NCI-H510A (cell line): ENCODE measurements at regions not wholly inside any gene's neighbourhood (a gene's known extent, or its start where the extent isn't known, plus 50 kb on each side); places are given as distances from the start of the nearest gene placed in this dataset.

Experiments
- DNase-seq: peaks from one replicate; lab custom pipeline; 2025; lab: John Stamatoyannopoulos, UW

DNA sequence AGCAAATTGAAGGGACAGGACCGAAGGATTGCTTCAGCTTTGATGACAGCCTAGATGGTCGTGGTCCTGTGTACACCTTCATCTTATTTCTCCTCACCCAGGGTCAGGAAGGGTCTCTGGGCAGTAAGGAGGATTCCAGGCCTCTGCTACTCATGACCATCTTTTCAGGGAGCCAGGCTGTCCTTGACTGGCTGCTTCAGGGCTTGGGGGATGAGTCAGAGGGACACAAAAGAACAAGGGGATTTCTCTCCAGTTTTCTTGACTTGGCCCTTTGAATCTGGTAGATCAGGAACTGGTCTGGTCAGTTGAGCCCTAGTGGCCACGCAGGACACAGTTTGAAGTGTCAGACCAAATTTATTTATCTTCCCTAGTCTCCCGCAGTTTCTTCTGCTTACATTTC, 402.1 kb upstream of the CHD6 start:
- no peak for DNase-seq

DNA sequence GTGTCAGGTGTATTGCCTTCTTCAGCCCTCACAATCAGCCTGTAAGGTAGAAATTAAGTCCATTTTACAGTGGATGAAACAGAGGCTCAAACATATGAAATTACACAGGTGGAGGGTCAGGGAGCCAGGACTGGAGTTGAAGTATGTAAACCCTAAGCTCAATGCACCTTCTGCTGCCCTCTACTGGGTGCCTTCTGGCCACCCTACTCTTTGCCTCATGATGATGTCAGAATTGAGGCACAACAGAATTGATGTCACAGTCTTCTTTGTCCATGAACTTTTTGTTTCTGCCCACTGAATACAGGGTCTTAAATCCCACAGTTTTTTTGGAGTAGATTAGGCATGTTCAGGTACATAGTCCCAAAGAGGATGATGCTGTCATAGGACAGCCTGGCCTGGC, 400.8 kb upstream of the CHD6 start:
- no peak for DNase-seq

DNA sequence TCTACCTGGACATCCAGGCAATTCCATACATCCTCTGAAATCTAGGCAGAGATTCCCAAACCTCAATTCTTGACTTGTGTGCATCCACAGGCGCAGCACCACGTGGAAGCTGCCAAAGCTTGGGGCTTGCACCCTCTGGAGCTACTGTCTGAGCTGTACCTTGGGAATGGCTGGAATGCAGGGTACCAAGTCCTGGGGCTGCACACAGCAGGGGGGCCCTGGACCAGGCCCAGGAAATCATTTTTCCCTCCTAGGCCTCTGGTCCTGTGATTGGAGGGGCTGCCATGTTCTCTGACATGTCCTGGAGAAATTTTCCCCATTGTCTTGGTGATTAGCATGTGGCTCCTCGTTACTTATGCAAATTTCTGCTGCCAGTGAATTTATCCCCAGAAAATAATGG, 391.9 kb upstream of the CHD6 start:
- no peak for DNase-seq

DNA sequence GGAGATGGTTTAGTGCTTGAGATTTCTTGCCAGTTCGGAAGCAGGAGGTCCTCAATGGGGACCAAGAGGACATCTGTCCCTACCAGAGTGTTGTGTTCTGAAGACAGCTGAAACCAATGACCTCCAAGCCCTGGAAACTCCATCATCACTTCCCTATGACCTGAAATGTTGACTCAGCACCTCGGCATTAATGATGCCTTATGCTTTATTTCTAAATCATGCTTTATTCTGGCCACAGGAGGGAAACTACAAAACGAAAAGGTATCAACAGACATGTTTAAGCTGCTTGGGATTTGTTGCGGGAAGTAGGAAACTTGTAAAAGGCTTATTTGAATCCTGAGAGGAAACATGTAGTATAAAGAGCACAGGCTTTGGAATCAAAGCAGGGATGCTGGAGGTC, 389.1 kb upstream of the CHD6 start:
- no peak for DNase-seq

DNA sequence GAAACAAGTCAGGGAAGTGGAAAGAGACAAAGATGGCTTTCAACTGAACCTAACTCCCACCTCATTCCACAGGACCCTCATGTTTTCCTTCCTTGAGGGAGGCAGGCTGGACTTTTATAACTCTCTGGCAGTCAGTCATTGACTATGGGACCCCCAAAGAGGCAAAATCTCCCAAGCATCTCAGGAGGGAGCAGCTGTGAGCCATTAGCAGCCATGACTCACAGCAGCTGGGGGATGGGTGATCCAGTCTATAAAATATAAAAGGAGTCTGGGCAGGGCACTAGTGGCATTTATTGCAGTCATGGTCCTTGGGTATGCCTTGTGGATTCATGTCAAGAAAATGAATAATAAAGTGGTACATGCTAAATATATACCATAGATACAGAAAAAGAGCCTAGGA, 387.0 kb upstream of the CHD6 start:
- DNase-seq, result no peak

DNA sequence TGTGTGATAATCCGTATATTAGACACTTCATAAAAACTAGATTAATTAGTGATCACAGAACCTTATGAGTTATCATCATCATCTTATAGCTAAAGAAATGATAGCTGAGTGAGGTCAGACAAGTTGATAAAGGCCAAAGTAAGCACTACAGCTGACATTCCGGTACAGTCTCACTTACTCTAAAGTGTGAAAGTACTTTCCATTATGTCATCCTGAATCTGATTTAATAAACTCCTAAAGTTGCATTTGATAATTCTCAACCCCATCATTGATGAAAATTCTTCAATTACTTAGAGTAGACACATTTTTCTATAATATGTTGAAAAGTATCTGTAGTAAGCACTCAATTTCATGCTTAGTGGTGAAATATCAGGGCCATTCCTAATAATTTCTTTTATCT, 385.2 kb upstream of the CHD6 start:
- no peak for DNase-seq

DNA sequence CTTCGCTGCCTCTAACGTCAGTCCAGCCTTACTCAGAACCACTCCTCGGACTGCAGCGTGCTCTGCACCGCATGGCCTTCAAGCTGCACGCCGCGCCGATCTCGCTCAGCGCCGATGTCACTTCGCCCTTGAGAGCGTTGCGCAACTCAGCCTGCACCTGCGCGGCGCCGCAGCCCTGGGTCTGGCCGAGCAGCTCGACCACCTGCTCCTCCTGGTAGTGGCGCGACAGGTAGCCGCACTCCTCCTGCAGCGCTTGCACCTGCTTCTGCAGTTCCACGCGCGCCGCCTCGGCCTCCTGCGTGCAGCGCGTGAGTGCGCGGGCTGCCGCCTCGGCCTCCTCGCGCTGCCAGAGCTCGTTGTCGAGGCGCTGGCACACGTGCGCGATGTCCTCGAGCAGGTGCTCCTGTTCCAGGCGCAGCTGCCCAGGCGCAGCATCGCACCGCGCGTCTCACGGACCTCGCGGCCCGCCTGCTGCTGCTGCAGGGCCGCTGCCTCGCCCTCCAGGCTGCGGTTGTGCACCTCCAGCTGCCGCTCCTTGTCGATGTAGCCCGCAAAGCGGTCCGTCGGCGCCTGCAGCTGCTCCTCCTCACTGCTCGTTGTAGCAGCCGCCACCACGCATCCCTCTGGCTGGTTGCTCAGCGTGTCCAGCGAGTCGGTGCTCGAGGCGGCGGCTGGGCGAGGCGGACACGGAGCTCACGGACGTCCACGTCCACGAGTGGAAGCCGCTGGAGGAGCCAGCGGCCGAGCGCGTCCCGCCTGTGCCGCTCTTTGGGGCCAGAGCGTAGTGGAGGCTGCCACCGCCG, 380.6 kb upstream of the CHD6 start:
- DNase-seq, result no peak

DNA sequence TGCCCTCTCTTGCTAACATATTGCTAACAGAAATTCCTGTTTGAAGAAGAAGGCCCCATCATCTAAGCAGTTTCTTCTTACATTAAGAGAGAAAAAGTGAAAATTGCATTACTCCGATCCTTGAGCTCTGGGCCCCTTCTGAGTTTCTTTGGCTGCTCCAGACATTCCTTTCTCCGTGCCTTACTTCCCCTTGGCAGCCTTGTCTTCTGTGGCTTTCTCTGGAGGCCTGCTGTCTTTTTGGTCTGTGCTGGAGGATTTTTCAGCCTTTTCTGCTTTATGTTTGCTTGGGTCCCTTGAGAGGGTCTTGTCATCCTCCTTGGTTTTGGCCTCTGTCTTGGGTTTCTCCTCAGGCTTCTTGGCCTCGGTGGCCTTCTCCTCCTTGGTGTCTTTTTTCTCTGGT, 378.8 kb upstream of the CHD6 start:
- DNase-seq, result no peak

DNA sequence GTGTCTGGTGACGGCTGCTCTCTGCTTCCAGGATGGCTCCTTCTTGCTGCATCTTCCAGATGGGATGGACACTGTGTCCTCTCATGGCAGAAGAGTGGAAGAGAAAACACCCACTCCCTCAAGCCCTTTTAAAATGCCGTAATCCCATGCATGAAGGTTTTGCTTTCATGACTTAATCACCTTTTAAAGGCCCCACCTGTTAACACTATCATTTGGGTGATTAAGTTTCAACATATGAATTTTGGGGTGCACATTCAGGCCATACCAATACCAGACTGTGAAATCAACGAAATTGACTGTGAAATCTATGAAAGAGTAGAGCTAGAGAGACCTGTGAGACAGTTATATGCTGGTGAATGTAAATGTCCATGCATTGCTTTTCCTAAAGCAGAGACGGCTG, 374.3 kb upstream of the CHD6 start:
- no peak for DNase-seq

DNA sequence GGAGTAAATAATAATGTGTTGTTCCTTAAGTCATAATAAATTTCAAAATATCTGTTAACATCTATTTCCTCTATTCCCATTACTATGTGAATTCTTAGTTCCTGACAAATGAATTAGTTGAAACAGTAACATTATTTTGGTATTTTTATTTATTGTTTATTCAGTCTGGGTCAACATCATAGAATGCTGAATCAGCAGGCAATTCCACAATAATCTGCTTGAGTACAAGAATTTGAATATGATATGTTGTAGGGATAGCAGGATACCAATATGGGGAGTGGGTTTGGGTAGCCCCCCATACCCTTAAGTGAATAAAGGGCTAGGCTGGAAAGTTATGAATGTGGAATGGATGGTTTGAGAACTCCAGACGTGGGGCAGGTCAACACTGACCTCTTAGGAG, 373.2 kb upstream of the CHD6 start:
- DNase-seq, result no peak

DNA sequence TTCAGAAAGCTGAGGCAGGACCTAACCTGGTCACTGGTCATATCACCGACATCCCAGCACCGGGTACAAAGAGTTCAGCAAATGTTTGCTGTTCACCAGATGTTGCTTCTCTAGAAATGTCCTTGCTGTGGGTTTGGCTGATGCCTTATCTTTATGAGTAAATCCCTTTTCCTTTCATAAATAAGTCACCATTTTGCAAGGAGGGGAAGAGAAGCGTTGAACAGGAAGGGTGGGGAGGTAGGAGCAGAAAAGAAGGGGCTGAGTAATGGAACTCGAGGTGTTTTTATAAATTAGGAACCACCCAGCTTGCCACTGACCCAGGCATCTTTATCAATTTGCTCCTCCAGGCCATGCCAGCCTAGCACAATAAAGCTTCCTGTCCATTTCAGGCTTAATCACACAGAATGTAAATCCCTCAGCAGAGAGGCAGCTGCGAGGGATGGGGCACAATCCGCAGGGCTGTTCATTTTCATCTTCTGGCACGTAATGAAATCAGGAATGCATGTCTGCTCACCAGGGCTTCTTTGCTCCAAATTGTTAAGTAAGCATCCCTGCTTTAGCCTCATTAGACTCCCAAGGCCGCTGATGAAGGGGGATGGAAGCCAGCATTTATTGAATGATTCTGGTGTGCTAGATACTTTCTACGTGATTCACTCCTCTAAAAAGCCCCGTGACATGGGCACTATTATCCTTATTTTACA, 371.9 kb upstream of the CHD6 start:
- no peak for DNase-seq

DNA sequence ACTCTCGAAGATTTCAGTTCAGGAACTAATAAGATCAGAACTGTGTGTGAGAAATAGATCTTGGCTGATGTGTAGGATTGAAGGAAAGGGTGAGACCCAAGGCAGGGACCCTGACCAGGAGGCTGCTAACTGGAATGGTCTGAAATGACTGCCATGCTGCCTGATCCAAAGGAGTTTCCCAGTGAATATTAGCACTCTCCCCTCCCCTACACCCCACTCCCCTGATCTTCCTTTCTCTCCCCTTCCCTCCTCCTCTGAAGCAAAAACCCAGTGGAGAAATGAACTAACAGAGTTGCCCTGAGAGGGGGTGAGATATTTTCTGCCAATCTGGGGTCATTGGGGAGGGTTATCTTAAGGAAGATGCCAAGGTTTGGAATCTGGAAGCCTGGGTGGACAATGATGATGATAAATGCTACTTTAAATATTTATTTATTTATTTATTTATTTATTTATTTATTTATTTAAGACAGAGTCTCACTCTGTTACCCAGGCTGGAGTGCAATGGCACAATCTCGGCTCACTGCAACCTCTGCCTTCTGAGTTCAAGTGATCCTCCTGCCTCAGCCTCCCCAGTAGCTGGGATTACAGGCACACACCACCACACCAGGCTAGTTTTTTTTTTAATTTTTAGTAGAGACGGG, 371.0 kb upstream of the CHD6 start:
- no peak for DNase-seq

DNA sequence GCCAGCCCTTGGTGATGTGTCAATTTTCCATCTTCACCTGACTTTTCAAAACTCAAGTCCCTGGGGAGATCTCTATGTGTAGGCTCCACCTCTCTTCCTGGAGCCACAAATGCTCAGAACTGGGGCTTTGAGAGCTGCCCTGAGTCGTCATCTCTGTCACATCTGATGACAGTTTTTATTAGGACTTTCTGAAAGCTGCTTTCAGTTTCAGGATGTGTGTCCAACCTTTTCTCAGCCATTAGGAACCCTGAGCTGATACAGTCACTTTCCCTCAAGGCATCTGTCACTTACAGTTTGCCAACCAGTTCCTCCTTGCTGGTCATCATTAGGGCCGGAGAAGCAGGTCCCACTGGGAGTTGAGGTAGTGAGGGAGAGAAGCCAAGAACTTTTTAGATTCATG, 365.9 kb upstream of the CHD6 start:
- DNase-seq, result no peak

DNA sequence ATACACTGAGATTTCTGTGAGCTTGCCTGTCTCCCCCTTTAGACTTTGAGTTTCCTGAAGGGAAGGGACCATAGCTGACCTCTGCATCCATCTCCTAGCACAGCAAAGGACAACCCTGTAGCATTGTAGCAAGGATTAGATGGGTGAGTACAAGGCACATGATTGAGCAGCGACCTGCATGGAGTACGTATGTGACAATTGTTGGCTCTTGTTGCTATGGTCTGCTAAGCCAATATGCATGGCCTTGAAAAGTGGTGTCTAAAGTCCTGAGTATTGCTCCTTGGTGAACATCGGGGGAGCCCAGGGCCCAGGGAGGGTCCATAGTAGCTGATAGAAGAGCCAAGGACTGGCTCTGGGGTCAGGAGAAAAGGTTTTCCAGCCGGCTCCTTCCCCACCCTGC, 365.0 kb upstream of the CHD6 start:
- DNase-seq, result no peak

DNA sequence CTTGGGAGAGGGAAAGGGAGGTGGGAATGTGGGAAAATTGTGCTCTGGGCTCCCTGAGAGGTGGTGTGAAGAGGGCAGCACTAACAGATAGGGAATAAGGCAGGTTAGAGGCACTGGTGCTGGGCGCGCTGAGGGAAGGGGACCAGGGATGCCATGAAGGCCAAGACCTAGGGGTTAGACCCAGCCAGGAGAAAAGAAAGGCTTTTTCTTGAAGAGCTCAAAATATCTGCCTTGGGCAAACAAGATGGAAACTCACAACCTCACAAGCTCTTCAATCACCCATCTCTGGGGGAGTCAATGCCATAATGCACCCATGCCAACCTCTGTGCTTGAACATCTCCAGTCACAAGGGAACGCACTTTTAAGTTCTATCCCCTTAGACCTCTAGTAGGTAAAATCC, 363.6 kb upstream of the CHD6 start:
- DNase-seq, result no peak

DNA sequence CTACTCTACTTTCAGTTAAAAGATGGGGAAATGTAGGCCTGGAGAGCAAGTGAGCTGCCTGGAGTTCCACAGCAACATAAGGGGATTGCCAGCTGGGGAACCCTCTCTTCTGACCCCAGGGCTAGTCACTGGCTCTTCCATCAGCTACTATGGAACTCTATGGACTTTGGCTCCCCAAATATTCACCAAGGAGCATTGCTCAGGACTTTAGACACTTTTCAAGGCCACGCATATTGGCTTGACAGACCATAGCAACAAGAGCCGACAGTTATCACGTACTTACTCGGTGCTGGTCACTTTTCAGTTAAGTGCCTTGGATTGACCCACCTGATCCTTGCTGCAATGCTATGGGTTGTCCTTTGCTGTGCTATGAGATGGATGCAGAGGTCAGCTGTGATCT, 360.7 kb upstream of the CHD6 start:
- no peak for DNase-seq

DNA sequence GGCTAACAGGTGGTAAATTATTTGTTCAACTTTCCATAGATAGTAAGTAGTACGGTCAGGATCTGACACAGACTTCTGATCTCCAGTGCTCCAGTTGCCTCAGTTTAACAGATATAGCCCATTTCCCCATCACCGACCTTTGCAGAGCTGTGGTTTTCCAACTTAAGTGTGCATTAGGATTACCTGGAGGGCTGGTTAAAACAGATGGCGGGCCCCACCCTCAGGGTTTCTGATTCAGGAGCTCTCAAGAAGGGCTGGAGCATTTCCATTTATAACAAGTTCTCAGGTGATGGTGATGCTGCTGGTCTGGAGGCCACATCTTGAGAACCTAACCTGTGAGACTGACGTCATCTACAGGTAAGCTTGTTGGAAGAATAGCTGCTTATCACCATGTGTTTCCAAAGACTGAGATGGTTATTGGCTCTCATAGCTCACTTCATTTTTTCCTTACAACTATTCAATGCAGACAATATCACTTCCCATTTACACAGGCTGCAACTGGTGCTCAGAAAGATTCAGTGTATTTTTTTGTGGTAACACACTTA, 360.1 kb upstream of the CHD6 start:
- DNase-seq, result no peak

DNA sequence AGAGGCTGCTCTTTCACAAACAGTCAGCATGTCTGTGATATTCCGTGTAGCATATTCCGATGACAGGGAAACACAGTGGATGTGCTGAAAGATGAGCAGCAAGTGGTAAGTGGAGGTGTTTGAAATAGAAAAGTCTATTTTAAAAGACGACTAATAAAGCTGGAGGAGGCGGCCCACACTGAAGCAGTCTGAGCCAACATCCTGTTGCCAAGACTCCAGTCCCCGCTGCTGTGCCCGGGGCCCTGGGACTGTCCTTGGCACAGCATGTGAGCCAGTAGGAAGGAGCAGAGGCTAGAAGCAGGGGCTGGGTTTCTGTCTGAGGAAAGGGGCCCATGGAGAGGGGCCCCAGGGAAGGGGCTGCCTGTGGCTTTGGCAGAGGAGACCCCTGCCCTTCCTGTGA, 351.5 kb upstream of the CHD6 start:
- DNase-seq, result no peak

DNA sequence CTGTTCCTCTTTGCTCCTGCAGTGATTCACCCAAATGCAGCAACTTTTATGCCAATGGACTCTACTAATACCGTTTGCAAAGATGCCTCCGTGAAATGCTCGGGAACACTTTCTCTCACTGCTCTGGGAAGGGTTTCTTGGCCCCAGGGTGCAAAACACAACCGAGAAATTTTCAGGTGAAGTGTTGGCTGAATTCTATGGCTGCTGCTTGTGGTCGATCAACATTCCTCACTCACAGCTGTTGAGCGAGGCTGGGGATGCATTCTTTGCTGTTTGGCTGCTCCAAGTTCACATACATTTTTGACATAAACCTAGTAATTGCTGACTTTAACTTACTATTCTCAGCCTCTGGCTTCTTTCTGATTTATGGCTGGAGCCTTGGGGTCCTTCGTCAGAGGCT, 342.0 kb upstream of the CHD6 start:
- DNase-seq, result no peak

DNA sequence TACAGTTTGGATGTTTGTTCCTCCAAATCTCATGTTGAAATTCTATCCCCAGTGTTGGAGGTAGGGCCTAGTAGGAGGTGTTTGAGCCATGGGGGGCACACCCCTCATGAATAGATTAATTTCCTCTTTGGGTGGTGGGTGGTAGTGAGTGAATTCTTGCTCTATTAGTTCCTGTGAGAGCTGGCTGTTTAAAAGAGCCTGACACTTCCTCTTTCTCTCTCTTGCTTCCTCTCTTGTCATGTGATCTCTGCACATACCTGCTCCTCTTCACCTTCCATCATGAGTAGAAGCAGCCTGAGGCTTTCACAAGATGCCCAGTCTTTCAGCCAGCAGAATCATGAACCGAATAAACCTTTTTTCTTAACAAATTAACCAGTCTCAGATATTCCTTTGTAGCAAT, 340.2 kb upstream of the CHD6 start:
- no peak for DNase-seq

DNA sequence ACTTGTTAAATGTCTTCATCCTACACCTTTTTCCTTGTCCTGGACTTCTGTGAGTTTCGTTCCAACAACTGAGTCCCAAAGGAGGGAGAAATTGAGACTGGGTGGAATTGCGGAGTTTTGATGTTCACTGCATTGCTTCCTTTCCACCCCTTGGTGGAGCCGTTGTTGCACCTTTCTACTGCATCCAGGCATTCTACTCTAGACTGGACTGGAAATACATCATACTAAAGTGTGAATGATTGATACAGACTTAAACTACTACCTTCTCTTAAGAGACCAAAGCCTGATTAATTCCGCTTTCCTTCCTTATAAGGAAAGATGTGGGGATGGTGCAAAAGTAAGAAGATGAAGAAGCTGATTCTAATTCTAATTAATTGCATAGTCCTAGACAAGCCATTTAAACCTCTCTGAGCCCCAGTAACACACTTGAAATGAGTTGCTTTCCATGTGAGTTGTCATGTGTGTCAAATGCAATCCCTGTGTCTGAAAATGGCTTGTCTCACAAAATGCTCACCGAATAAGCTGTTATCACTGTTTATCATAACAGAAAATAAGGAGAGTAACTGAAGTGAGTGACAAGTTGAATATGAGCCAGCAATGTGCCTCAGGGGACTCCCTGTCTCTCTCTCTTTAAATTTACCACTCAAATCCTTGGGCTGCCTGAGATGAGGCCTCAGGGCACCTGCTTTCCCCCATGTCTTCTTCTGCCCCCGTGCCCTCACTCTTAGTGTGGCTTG, 338.3 kb upstream of the CHD6 start:
- DNase-seq, result no peak

DNA sequence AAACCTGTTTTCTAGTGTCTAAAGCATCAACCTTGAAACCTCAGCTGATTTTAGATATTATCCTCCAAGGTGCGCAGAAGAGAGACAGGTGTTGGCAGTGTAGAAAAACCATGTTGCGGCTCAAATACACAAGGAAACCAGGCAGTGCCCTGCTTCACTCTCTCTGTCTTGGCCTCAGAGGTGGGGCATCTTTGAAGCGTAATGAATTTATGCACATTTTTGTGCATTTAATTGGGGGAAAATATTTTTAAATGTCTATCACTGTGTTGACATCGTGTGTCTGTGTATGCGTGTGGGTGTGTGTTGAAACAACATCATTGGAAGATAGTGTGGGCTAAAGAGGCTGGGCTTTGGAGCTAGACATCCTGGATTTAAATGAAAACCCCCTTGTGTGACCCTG, 334.0 kb upstream of the CHD6 start:
- DNase-seq, result no peak
